OCI-LY7 (cell line): ENCODE measurements at regions not wholly inside any gene's neighbourhood (a gene's known extent, or its start where the extent isn't known, plus 50 kb on each side); places are given as distances from the start of the nearest gene placed in this dataset.

Experiments used
- EZH2phosphoT487 ChIP-seq: fragments of 200-600 bp; sonication (generic); IDR thresholded peaks from 2 replicates; pipeline ENCODE4 v1.6.1; 2018; ENCODE audit warnings: low read depth, borderline replicate concordance, mild to moderate bottlenecking, mixed run types, antibody characterized with exemption, low read length, moderate library complexity, mixed read lengths
- TF ChIP-seq, protein P1 (sequence below): fragments of 200-600 bp; sonication (generic); conservative IDR thresholded peaks from 2 replicates; pipeline ENCODE4 v1.5.1; 2014; ENCODE audit warnings: mild to moderate bottlenecking, antibody characterized with exemption, low read length, moderate library complexity, mixed read lengths

DNA sequence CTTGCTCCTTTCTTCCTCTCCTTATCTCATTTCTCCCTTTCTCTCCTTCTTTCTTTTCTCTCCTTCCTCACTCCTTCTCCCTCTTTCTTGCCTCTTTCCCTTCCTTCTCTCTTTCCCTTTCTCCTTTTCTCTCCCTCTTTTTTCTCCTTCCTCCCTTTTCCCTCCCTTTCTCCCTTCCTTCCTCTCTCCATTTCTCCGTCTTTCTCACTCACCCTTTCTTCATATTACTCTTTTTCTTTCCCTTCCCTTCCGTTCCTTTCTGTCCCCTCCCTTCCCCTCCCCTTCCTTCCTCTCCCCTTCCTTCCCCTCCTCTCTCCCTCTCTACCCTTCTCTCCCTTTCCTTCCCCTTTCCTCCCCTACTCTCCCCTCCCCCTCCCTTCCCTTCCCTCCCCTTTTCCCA is 240.8 kb downstream of the HS3ST3B1 start:
- TF ChIP-seq, protein P1, sequence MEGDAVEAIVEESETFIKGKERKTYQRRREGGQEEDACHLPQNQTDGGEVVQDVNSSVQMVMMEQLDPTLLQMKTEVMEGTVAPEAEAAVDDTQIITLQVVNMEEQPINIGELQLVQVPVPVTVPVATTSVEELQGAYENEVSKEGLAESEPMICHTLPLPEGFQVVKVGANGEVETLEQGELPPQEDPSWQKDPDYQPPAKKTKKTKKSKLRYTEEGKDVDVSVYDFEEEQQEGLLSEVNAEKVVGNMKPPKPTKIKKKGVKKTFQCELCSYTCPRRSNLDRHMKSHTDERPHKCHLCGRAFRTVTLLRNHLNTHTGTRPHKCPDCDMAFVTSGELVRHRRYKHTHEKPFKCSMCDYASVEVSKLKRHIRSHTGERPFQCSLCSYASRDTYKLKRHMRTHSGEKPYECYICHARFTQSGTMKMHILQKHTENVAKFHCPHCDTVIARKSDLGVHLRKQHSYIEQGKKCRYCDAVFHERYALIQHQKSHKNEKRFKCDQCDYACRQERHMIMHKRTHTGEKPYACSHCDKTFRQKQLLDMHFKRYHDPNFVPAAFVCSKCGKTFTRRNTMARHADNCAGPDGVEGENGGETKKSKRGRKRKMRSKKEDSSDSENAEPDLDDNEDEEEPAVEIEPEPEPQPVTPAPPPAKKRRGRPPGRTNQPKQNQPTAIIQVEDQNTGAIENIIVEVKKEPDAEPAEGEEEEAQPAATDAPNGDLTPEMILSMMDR: no peak
- no peak for TF ChIP-seq EZH2phosphoT487
